IMR-90 (cell line): ENCODE measurements at regions not wholly inside any gene's neighbourhood (a gene's known extent, or its start where the extent isn't known, plus 50 kb on each side); places are given as distances from the start of the nearest gene placed in this dataset.

Experiments used
- ATAC-seq: fragments of 200-7000 bp; cut with Tn5 transposase; 2 replicates; pipeline ENCODE4 v1.9.1; 2020; ENCODE audit warnings: low read depth, mild to moderate bottlenecking, moderate library complexity
- BruUV-seq: library from RNA; stranded (reverse); fragments of 400-500 nt; replicated peaks from 2 replicates; lab custom pipeline; 2021; lab: Mats Ljungman, UMichigan
- CTCF ChIA-PET: fragments of 300-600 bp; formaldehyde crosslinking; extraction: SDS; loops from one replicate; lab custom pipeline; 2021; ENCODE audit warnings: antibody characterized with exemption; lab: Yijun Ruan, JAX
- POLR2A ChIA-PET: fragments of 300-600 bp; sonication (Branson Sonifier 250); formaldehyde crosslinking; loops from one replicate; lab custom pipeline; 2022; ENCODE audit warnings: antibody characterized with exemption; ENCODE audit not compliant: unreplicated experiment; lab: Charles Lee
- DNase-seq: peaks from one replicate; pipeline ENCODE4 v3.0.0; 2013
- H2AFZ ChIP-seq: replicated peaks from 2 replicates; pipeline ENCODE3; 2013; ENCODE audit warnings: low read length, mild to moderate bottlenecking; ENCODE audit not compliant: poor library complexity
- H2AK5ac ChIP-seq: 2 replicates; pipeline ENCODE4 v1.6.1; 2013; ENCODE audit warnings: low read depth, low read length, inconsistent platforms
- H2AK9ac ChIP-seq: replicated peaks from 2 replicates; pipeline ENCODE3; 2013; ENCODE audit warnings: mild to moderate bottlenecking, low read depth, low read length, moderate library complexity; ENCODE audit not compliant: poor library complexity
- H2BK120ac ChIP-seq: 2 replicates; pipeline ENCODE4 v1.6.1; 2013; ENCODE audit warnings: low read depth, low read length, inconsistent platforms
- H2BK15ac ChIP-seq: 3 replicates; pipeline ENCODE4 v1.6.1; 2013; ENCODE audit warnings: low read depth, low read length, inconsistent platforms
- H2BK20ac ChIP-seq: 2 replicates; pipeline ENCODE4 v1.6.1; 2013; ENCODE audit warnings: low read depth, mild to moderate bottlenecking, inconsistent platforms, low read length, moderate library complexity
- H2BK5ac ChIP-seq: 2 replicates; pipeline ENCODE4 v1.6.1; 2013; ENCODE audit warnings: mild to moderate bottlenecking, low read depth, low read length, inconsistent platforms; ENCODE audit not compliant: poor library complexity, severe bottlenecking
- H3K14ac ChIP-seq: replicated peaks from 2 replicates; pipeline ENCODE4 v1.6.1; 2013; ENCODE audit warnings: low read depth, low read length, inconsistent platforms
- H3K18ac ChIP-seq: 2 replicates; pipeline ENCODE4 v1.6.1; 2013; ENCODE audit warnings: low read depth, low read length, control low read depth
- H3K23ac ChIP-seq: 2 replicates; pipeline ENCODE4 v1.6.1; 2013; ENCODE audit warnings: low read depth, low read length, inconsistent platforms
- H3K27ac ChIP-seq: 2 replicates; pipeline ENCODE4 v1.5.1; 2013; ENCODE audit warnings: mild to moderate bottlenecking, control low read depth, low read length; ENCODE audit not compliant: insufficient read depth
- H3K27me3 ChIP-seq: 2 replicates; pipeline ENCODE4 v1.6.1; 2013; ENCODE audit warnings: low read length; ENCODE audit not compliant: control insufficient read depth, insufficient read depth
- H3K36me3 ChIP-seq: 2 replicates; pipeline ENCODE4 v1.6.1; 2013; ENCODE audit warnings: low read length, mixed read lengths; ENCODE audit not compliant: control insufficient read depth, insufficient read depth
- H3K4ac ChIP-seq: 2 replicates; pipeline ENCODE4 v1.6.1; 2013; ENCODE audit warnings: low read depth, low read length, inconsistent platforms
- H3K4me1 ChIP-seq: 2 replicates; pipeline ENCODE4 v1.6.1; 2013; ENCODE audit warnings: low read length, mixed read lengths; ENCODE audit not compliant: control insufficient read depth, insufficient read depth
- H3K4me2 ChIP-seq: 2 replicates; pipeline ENCODE4 v1.6.1; 2013; ENCODE audit warnings: low read depth, mild to moderate bottlenecking, control low read depth, low read length, moderate library complexity
- H3K4me3 ChIP-seq: 2 replicates; pipeline ENCODE4 v1.5.1; 2013; ENCODE audit warnings: low read depth, mild to moderate bottlenecking, control low read depth, low read length, moderate library complexity; ENCODE audit not compliant: insufficient read depth
- H3K56ac ChIP-seq: 2 replicates; pipeline ENCODE4 v1.6.1; 2013; ENCODE audit warnings: low read length, inconsistent platforms; ENCODE audit not compliant: insufficient read depth; ENCODE audit errors: extremely low read depth
- H3K79me1 ChIP-seq, 2 experiments: 2 replicates each; pipeline ENCODE4 v1.6.1; 2013; ENCODE audit warnings: low read length in 2 of 2, inconsistent platforms in 1 of 2, low read depth in 1 of 2
- H3K9ac ChIP-seq: 2 replicates; pipeline ENCODE4 v1.6.1; 2013; ENCODE audit warnings: low read depth, low read length, control low read depth
- H3K9me1 ChIP-seq: 2 replicates; pipeline ENCODE4 v1.6.1; 2013; ENCODE audit warnings: low read length, inconsistent platforms; ENCODE audit not compliant: insufficient read depth
- H3K9me3 ChIP-seq: 2 replicates; pipeline ENCODE4 v1.6.1; 2013; ENCODE audit warnings: low read length; ENCODE audit not compliant: control insufficient read depth, insufficient read depth
- H4K20me1 ChIP-seq: 2 replicates; pipeline ENCODE4 v1.6.1; 2013; ENCODE audit warnings: low read length, inconsistent platforms; ENCODE audit not compliant: insufficient read depth
- H4K5ac ChIP-seq: 2 replicates; pipeline ENCODE4 v1.6.1; 2013; ENCODE audit warnings: mild to moderate bottlenecking, low read depth, low read length, control low read depth
- H4K8ac ChIP-seq, 2 experiments: 2 replicates each; pipeline ENCODE4 v1.6.1; 2013; ENCODE audit warnings: low read depth in 2 of 2, low read length in 2 of 2, control low read depth in 1 of 2, inconsistent platforms in 1 of 2
- H4K91ac ChIP-seq: 2 replicates; pipeline ENCODE4 v1.6.1; 2013; ENCODE audit warnings: low read depth, low read length, inconsistent platforms; ENCODE audit not compliant: insufficient read depth
- CEBPB ChIP-seq: IDR thresholded peaks from 2 replicates; pipeline ENCODE4 v1.6.1; 2012; ENCODE audit warnings: low read depth, low read length, improper control_type of control experiment
- SMC3 ChIP-seq: fragments of 150-350 bp; IDR thresholded peaks from 2 replicates; pipeline ENCODE4 v1.6.1; 2016; ENCODE audit warnings: low read depth, mild to moderate bottlenecking, antibody characterized with exemption, low read length, moderate library complexity
- WGBS, 2 experiments: methylation state at CpG; one replicate each; pipeline versions ENCODE4 v1.1.5 to v1.1.7; 2013; ENCODE audit warnings: missing lambda C conversion rate in 2 of 2; ENCODE audit not compliant: insufficient read length in 1 of 2; ENCODE audit errors: extremely low coverage in 2 of 2; 5-methylcytosine and 5-hydroxymethylcytosine counted together
- dilution Hi-C: fragments of 300-500 bp; cut with HindIII; formaldehyde crosslinking; loops from one replicate; pipeline ENCODE4 v1.14.3; 2018; ENCODE audit warnings: low sequenced_read_pairs; ENCODE audit not compliant: unreplicated experiment
- in situ Hi-C: fragments of 300-500 bp; cut with MboI; formaldehyde crosslinking; loops from 3 replicates; pipeline ENCODE4 v1.14.3; 2019; ENCODE audit warnings: low sequenced_read_pairs, inconsistent platforms, mixed read lengths
- intact Hi-C: fragments of 100-400 bp; cut with micrococcal nuclease; formaldehyde crosslinking; loops from 2 replicates; pipeline ENCODE4 v1.10.0; 2022

DNA sequence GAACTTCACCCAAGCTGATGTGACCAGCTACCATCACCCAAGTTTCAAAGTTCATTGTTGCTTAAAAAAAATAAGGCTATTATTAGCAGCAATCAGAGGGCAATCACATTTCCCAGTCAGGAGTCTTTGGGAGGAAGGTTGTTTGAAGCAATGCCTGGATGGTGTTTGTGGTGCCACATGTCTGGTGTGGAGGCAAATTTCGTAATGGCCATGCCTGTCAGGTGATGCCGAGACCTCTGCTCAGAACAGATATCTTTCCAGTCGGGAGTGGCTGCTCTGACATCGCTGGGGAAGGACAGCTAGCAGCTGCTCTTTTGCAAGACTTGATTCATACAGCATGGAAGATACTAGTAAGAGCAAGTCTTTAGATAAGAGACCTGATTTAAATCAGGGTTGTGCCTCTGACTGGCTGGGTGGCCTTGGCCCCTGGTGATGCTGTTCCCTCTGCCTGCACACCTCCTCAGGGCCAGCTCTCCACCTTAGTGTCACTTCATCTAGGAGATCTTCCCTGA is 187.8 kb upstream of the JUN start:
- in situ Hi-C loops (no loop called here), intact Hi-C loops (no loop called here), dilution Hi-C loops (no loop called here)
- no peaks in the 10 kb centered on the region for H4K20me1 ChIP-seq
- H3K4me1 ChIP-seq = peaks cover 4% of the 10 kb centered on the region; the same call in 1 of the 2 replicates
- H4K8ac ChIP-seq = no peak overlapping the region
- no peak overlapping the region for H3K27ac ChIP-seq
- no peaks in the 10 kb centered on the region for H3K79me1 ChIP-seq
- no peak overlapping the region for H2BK15ac ChIP-seq
- H4K91ac ChIP-seq = no peak overlapping the region
- no peaks in the 10 kb centered on the region; the same call in 1 of the 2 replicates for H3K9me3 ChIP-seq
- H3K14ac ChIP-seq = no peak overlapping the region
- TF ChIP-seq CEBPB (peak; percentile 40), SMC3 (no peak)
- H3K4me3 ChIP-seq = no peak overlapping the region
- no peak overlapping the region for H4K5ac ChIP-seq
- H2BK20ac ChIP-seq = no peak overlapping the region
- no peak overlapping the region for H3K23ac ChIP-seq
- H3K4ac ChIP-seq = no peak overlapping the region
- POLR2A ChIA-PET = no interaction called here
- DNase-seq (peak; percentile 37), ATAC-seq (no peak)
- no TSS peak for BruUV-seq
- H2BK5ac ChIP-seq = no peak overlapping the region
- H3K9me1 ChIP-seq = no peaks in the 10 kb centered on the region
- H2BK120ac ChIP-seq = no peak overlapping the region
- no peak overlapping the region for H2AFZ ChIP-seq
- 43% methylated on average over 1 of the region's 4 CpGs; no CpG with 5 or more reads in 1 of the 2 experiments for WGBS, 2 experiments
- no peak overlapping the region for H3K9ac ChIP-seq
- no peaks in the 10 kb centered on the region for H3K36me3 ChIP-seq
- no peak overlapping the region for H2AK5ac ChIP-seq
- no peaks in the 10 kb centered on the region for H3K27me3 ChIP-seq
- peak overlapping the region; percentile 23 for H2AK9ac ChIP-seq
- H3K56ac ChIP-seq = no peak overlapping the region
- H3K4me2 ChIP-seq = no peak overlapping the region; the same call in 1 of the 2 replicates
- no peak overlapping the region for H3K18ac ChIP-seq
- CTCF ChIA-PET = no interaction called here
